GM23338 (cell line): ENCODE measurements at regions not wholly inside any gene's neighbourhood (a gene's known extent, or its start where the extent isn't known, plus 50 kb on each side); places are given as distances from the start of the nearest gene placed in this dataset.
"Not testable (repeated sequence)": the region's sequence is repeated elsewhere in the genome, so short reads cannot be mapped to it uniquely, and the experiment has no call there.

ENCODE experiments used
- EZH2 ChIP-seq: fragments of 200-600 bp; sonication (generic); IDR thresholded peaks from one replicate; pipeline ENCODE4 v1.8.0; 2017; ENCODE audit warnings: antibody characterized with exemption, mild to moderate bottlenecking, low read depth; ENCODE audit not compliant: unreplicated experiment
- JUNB ChIP-seq: IDR thresholded peaks from one replicate; pipeline ENCODE4 v1.6.1; 2016; ENCODE audit warnings: antibody characterized with exemption; ENCODE audit not compliant: unreplicated experiment
- STAT1 ChIP-seq: IDR thresholded peaks from one replicate; pipeline ENCODE4 v1.6.1; 2016; ENCODE audit warnings: antibody characterized with exemption; ENCODE audit not compliant: unreplicated experiment
- ZNF331 ChIP-seq: fragments of 250-450 bp; sonication (Bioruptor Pico); IDR thresholded peaks from 2 replicates; pipeline ENCODE4 v1.5.0; 2020; ENCODE audit warnings: low read depth, mild to moderate bottlenecking, moderate library complexity
- TF ChIP-seq, protein P1 (sequence below), 2 experiments: fragments of 200-600 bp in 1 of 2; sonication (generic) in 1 of 2; conservative IDR thresholded peaks; 2 replicates each; pipeline versions ENCODE4 v1.5.1 to v1.6.1; 2016 to 2017; ENCODE audit warnings: antibody characterized with exemption in 2 of 2, low read depth in 2 of 2, mild to moderate bottlenecking in 2 of 2, moderate library complexity in 1 of 2

DNA sequence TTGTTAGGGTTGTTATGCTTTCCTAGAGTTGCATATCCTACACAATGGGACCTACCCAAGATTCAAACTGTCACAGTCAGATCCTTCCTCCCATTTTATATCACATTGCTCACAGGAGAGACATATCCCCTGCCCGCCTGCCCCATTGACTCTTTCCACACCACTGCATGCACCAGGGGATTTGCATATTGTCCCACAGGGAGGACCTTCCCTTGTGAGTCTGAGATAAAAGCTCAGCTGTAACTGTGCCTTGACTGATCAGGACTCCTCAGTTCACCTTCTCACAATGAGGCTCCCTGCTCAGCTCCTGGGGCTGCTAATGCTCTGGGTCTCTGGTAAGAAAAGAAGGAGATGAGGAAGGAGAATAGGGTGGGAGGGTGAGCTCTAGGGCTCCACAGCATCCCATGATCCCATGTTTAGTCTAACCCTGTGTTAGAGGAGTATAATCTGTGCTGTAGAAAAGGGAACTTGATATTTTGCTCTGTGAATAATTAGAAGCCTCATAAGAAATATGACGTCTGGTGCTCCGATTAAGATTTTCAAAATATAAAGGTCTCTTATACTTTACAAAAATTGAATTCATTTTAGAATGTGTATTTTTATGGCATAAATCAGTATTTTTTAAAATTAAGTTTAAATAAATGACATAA is 1268.4 kb downstream of the RPIA start:
- not testable (repeated sequence) for TF ChIP-seq EZH2; STAT1; ZNF331 (CRISPR knock-in tag); JUNB
- TF ChIP-seq, protein P1, sequence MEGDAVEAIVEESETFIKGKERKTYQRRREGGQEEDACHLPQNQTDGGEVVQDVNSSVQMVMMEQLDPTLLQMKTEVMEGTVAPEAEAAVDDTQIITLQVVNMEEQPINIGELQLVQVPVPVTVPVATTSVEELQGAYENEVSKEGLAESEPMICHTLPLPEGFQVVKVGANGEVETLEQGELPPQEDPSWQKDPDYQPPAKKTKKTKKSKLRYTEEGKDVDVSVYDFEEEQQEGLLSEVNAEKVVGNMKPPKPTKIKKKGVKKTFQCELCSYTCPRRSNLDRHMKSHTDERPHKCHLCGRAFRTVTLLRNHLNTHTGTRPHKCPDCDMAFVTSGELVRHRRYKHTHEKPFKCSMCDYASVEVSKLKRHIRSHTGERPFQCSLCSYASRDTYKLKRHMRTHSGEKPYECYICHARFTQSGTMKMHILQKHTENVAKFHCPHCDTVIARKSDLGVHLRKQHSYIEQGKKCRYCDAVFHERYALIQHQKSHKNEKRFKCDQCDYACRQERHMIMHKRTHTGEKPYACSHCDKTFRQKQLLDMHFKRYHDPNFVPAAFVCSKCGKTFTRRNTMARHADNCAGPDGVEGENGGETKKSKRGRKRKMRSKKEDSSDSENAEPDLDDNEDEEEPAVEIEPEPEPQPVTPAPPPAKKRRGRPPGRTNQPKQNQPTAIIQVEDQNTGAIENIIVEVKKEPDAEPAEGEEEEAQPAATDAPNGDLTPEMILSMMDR (conservative IDR thresholded peaks at IDR 0.05; ENCODE audit: low read depth in 2 of 2): not testable (repeated sequence)
